ENCODE measurements at regions not wholly inside any gene's neighbourhood (a gene's known extent, or its start where the extent isn't known, plus 50 kb on each side); places are given as distances from the start of the nearest gene placed in this dataset.

DNA sequence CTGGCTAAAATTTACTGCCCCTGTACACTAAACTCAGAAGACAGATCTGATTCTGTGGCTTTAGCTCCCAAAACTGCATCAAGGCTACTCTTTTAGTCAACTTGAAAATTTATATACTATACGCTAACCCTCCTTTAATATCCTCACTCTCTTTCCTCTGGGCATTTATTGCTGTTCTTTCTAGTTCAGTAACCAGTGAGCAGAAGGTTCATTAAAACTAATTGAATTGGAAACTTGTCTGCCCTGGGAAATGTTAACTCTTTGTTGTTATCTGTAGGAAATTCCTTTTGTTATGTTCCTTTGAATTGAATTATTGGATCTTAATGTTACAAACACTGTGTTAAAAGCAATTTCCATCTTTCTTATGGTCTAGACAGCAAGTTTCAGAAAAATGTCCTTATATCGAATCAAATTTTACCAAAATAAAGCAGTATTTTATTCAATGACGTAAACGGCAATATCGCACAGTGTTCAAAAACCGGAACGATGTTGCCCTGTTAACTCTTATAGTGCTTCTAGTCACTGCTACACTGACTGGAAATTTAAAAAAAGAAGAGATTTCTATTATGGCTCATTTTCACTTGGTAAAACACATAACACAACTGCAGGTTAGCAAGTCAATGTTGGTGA is 168.3 kb downstream of the NR4A2 start:
- no peak for DNase-seq

DNA sequence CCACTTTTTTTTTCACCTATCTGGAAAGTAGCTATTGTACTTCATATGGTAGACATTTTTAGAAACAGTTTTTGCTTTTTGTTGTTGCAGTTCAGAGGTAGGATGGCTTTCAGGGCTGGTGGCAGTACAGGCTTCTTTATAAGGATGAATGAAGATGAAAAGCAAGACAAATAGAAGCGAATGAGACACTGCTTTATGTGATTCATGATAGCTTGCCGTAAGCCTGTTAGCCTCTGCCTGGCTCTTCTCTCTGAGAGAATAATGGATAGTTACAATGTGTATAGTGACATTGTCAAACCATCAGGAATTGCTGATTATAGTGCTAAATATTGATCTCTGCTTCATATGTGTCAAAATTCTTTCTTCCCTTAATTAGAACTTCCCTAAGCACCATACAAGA is 173.7 kb downstream of the NR4A2 start:
- DNase-seq, result peak; percentile 1

DNA sequence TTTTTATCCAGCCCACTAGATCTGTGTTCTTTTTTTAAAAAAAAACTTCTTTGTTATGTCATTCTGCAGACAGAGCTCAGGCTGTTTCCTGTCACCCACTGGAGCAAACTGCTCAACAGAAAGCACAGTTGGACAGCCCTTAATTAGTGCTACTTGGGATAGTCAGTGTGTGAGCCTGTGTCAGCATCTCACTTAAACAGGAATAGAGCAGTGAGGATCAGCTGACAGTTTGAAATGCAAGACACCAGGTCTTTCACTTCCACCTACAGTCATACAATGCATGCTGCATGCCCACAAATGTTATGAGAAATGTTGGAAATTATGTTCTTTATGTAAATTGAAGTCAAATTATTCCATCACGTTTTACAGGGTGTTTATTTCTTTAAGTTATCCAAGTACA is 174.9 kb downstream of the NR4A2 start:
- DNase-seq, result no peak

- DNase-seq, result no peak
Measured at GRCh38 chr2:156156580-156156979, 175.9 kb downstream of the NR4A2 start.

GRCh38 chr2:156155319-156155718 is 177.2 kb downstream of the NR4A2 start:
- no peak for DNase-seq

GRCh38 chr2:156151351-156151750 is 181.2 kb downstream of the NR4A2 start:
- DNase-seq, result no peak

- no peak for DNase-seq
Measured at GRCh38 chr2:156147594-156148330, 184.8 kb downstream of the NR4A2 start.

DNA sequence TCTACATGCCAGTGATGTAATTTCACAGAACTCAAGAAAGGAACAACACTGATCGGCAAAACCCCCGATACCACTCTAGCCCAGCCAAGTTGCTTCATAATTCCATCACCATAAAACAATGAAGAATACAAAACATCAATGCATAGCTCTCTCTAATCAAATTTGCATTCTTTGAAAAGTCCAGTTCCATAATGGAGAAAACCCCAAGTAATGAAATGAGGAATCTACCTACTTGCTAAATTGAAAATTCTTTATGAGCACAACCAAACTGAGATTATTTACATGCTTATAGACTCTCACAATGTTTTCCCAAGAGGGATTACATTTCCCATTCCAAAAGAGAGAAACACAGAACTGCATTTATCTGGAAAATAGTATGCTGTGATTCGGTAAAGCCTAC is 186.5 kb downstream of the NR4A2 start:
- DNase-seq, result no peak

GRCh38 chr2:156145469-156145868 is 187.1 kb downstream of the NR4A2 start:
- DNase-seq, result no peak

DNA sequence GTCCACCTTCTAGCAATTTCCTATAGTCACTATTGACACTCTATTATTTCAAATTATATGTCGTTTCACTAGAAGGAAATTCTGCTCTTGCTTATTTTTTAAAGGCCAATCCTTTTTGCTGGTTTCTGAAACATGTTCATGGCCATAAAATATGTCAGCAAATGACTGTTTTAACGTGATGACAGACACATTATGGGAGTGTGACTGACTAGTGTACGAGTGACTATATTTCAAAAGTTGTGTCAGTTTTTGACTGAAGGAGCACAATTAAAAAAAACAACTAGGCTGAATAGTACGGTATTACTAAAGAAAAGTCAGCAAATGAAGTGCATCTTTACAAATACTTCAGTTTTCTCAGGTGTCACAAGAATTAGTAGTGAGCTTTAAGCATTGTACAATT is 196.0 kb downstream of the NR4A2 start:
- DNase-seq, result no peak

DNA sequence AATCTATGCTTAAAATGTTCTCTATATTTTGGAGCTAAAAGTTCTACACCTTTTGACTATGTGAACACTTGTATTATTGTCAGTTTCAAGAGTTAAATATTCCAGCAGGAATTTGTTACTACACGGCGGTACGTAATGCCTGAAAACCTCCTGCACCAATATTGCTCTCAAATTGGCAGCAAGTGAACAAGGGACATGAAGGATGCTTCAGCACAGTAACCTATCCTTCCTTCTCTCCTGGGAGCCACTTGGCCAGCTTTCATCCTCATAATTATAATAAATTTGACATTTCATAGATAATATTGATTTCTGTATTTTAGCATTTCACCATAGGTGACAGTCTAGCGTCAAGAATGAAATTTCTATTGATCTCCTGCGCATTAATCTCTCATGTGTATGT is 197.6 kb downstream of the NR4A2 start:
- DNase-seq, result no peak

- no peak for DNase-seq
Measured at GRCh38 chr2:156132941-156133340, 199.6 kb downstream of the NR4A2 start.

DNA sequence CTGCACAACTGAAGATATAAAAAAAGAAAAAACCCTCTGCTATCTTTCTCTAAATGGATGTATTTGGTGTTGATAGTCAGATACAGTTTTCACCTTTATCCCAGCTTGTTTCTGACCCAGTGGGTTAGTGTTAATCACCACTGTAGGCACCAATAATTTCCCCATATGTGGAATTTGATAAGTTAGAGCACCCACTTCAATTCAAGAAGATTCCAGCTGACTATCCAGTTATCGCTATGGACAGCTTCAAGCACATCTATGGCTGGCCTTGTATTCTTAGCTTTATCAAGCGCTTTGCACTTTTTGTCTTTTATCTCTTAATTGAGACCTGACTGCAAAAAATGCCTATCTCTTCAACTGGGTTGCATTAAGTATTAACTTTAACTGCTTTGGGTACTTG is 200.4 kb downstream of the NR4A2 start:
- DNase-seq, result no peak

DNA sequence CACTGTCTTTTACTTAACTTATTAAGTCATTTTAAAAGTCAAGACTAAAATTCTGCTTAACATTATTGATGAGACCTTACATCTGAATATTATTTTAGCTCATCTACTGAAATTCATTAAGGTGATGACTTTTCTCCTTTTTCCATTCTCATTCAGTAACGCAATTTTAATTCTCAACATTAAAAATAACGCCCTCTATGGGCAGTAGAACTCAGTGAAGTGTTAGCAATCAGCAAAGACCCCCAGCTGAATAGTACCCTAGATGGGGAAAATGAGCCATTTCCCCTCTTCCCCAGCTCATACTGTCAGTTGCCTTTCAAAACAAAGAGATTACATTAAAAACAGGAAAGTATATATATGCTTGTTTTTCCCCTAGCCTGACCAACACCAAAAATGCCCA is 203.3 kb downstream of the NR4A2 start:
- no peak for DNase-seq

- no peak for DNase-seq
Measured at GRCh38 chr2:156125018-156125417, 207.5 kb downstream of the NR4A2 start.

DNA sequence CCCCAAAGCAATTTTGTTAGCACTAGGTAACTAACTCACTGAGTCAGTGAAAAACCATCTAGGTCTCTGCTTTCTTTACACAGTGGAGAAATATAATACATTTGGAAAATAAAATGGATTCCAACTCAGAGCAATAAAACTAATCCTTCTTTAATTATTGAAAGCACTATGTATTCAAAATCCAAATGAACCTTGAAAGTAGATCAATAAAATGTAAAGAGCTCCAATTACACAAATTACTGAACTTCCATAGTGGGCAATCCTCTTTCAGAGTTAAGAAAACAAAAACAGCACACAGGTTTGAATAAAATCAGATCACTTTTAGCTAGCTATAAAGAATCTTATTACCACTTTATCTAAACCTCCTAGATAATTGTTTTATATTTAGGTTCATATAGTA is 208.1 kb downstream of the NR4A2 start:
- DNase-seq, result no peak

DNA sequence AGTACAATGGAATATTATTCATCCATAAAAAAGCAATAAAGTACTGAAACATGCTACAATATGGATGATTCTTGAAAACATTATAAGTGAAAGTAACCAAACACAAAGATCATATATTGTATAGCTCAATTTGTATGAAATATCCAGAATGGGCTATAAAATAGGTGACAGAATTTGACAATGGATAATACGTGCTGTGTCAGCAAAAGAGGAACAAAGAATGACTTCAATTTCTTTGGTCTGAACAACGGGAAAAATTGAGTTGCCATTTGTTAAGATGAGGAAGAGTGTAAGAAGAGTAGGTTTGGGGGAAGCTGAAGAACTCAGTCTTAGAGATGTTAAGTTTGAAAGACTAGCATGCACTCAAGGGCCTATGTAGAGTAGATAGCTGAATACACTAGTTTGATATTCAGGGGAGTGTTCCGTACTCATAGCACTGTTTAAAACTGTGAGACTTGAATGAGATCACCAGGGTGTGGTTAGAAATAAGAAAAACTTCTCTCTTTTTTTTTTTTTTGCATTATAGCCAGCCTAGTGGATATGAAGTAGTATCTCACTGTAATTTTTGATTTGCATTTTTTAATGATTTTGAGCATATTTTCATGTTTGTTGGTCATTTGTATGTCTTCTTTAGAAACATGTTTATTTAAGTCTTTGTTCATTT is 213.6 kb downstream of the NR4A2 start:
- DNase-seq, result no peak

- no peak for DNase-seq
Measured at GRCh38 chr2:156116113-156116512, 216.4 kb downstream of the NR4A2 start.

DNA sequence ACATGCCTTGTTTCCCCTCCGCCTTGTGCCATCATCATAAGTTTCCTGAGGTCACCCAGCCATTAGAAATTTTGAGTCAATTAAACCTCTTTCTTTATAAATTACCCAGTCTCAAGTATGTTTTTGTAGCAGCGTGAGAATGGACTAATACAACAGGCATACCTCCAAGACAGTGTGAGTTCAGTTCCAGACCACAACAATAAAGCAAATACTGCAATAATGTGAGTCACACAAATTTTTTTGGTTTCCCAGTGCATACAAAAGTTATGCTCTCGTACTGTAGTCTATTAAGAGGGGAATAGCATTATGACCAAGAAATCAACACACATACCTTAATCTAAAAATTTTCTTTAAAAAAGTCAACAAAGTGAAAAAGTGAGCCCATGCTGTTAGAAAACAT is 217.2 kb downstream of the NR4A2 start:
- no peak for DNase-seq

DNA sequence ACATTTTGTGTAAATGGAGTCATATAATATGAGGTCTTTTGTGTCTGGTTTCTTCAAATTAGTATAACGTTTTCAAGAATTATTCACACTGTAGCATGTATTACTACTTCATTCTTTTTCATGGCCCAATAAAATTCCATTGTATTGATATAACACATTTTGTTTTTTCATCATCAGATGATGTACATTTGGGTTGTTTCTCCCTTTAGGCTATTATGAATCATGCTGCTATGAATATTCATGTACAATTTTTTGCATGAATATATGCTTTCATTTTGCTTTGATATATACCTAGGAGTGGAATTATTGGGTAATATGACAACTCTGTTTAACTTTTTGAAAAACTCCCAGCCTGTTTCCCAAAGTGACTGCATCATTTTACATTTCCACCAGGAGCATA is 220.2 kb downstream of the NR4A2 start:
- no peak for DNase-seq

- DNase-seq, result no peak
Measured at GRCh38 chr2:156110890-156111289, 221.6 kb downstream of the NR4A2 start.

- peak; percentile 6 for DNase-seq
Measured at GRCh38 chr2:156099382-156099781, 233.1 kb downstream of the NR4A2 start.

GRCh38 chr2:156098506-156098905 is 234.0 kb downstream of the NR4A2 start:
- DNase-seq, result peak; percentile 13

DNA sequence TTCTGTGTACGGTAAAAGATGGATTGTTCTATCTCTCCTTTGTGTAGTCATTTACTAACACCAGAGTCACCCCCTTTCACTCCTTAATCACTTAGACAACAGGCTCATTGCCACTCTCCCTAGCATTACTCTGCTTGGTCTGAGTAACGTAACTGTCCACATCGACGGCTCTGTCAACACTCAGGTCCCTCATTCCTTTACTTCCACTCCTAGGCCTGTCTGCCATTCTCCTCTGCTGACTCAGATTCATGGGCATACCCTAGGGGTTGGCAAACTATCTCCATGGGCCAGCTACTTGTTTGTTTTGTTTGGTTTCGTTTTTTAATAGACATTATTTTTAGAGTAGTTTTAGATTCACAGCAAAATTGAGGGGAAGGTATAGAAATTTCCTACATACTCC is 243.9 kb downstream of the NR4A2 start:
- no peak for DNase-seq
